Lower leg skin (tissue), 4 donors: ENCODE measurements at regions not wholly inside any gene's neighbourhood (a gene's known extent, or its start where the extent isn't known, plus 50 kb on each side); places are given as distances from the start of the nearest gene placed in this dataset.

Experiments used
- DNase-seq, 2 donors: peaks; one replicate each; pipeline ENCODE4 v3.0.0-alpha.2; 2019; ENCODE audit warnings: low spot score in 2 of 2
- H3K4me3 ChIP-seq: fragments of 200-600 bp; sonication (generic); 2 replicates; pipeline ENCODE4 v1.5.1; 2017; ENCODE audit warnings: mild to moderate bottlenecking, low read depth; ENCODE audit not compliant: poor library complexity, severe bottlenecking
- POLR2A ChIP-seq, 2 donors: fragments of 450-650 bp; IDR thresholded peaks; one replicate each; pipeline ENCODE4 v1.6.1; 2016 to 2017; ENCODE audit warnings: antibody characterized with exemption in 2 of 2, mild to moderate bottlenecking in 1 of 2, moderate library complexity in 1 of 2
- WGBS, 2 donors: methylation state at CpG; one replicate each; pipeline ENCODE4 v1.1.5; 2018; 5-methylcytosine and 5-hydroxymethylcytosine counted together
- intact Hi-C: fragments of 100-400 bp; cut with DNase I; formaldehyde crosslinking; loops from one replicate; pipeline ENCODE4 v1.15.0; 2023; ENCODE audit warnings: low total_unique reads
- TF ChIP-seq, protein P1 (sequence below), 3 donors: fragments of 450-650 bp; IDR thresholded peaks; one replicate each; pipeline ENCODE4 v1.5.1; 2016; ENCODE audit warnings: antibody characterized with exemption in 3 of 3, mild to moderate bottlenecking in 3 of 3, moderate library complexity in 2 of 3

DNA sequence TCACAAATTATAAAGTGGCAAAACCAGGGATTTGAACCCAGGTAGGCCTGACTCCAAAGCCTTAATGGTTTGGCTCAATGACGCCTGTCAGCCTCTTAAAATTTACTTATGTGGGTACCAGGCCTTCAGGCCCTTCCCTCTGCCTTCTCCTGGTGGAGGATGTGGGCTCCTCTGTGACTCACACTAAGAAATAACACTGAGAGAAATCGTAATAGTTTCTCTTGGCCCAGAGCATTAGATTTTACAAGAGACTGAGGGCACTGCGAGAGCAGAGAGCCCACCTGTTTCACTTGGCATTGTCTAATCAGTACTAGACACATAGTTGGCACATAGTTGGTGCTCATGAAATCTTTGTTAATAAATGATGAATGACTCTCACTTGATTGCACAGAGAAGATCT is 505.2 kb downstream of the SHQ1 start:
- intact Hi-C loops, result no loop called here
- WGBS, 2 donors, result 47 to 58% methylated on average over 3 of the region's 3 CpGs
- DNase-seq, result no peak
- TF ChIP-seq, protein P1, sequence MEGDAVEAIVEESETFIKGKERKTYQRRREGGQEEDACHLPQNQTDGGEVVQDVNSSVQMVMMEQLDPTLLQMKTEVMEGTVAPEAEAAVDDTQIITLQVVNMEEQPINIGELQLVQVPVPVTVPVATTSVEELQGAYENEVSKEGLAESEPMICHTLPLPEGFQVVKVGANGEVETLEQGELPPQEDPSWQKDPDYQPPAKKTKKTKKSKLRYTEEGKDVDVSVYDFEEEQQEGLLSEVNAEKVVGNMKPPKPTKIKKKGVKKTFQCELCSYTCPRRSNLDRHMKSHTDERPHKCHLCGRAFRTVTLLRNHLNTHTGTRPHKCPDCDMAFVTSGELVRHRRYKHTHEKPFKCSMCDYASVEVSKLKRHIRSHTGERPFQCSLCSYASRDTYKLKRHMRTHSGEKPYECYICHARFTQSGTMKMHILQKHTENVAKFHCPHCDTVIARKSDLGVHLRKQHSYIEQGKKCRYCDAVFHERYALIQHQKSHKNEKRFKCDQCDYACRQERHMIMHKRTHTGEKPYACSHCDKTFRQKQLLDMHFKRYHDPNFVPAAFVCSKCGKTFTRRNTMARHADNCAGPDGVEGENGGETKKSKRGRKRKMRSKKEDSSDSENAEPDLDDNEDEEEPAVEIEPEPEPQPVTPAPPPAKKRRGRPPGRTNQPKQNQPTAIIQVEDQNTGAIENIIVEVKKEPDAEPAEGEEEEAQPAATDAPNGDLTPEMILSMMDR (IDR thresholded peaks at IDR 0.05), result no peak
- TF ChIP-seq POLR2A (IDR thresholded peaks at IDR 0.05), result no peak
- no peak overlapping the region for H3K4me3 ChIP-seq

DNA sequence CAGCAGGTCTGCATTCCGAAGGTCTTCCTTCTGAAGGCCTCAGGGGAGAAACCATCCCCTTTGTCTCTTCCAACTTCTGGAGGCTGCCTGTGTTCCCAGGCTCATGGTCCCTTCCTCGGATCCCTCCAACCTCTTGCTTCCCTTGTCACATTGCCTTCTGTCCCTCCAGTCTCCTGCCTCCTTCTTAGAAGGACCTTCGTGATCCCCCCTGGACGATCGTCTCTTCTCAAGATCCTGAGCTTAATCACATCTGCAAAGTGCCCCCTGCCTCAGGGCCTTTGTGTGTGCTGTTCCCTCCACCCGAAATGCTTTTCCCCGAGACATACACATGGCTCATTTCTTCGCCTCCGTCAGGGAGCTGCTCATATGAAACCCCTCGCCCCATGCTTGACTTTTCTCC is 505.8 kb downstream of the SHQ1 start:
- intact Hi-C loops, result no loop called here
- TF ChIP-seq POLR2A (IDR thresholded peaks at IDR 0.05), result no peak
- TF ChIP-seq, protein P1 (IDR thresholded peaks at IDR 0.05), result no peak
- peak in 1 of 2 donors; percentile 59 for DNase-seq
- no peak overlapping the region for H3K4me3 ChIP-seq
- 93 to 95% methylated on average over 10 of the region's 10 CpGs for whole genome bisulfite sequencing, 2 donors

DNA sequence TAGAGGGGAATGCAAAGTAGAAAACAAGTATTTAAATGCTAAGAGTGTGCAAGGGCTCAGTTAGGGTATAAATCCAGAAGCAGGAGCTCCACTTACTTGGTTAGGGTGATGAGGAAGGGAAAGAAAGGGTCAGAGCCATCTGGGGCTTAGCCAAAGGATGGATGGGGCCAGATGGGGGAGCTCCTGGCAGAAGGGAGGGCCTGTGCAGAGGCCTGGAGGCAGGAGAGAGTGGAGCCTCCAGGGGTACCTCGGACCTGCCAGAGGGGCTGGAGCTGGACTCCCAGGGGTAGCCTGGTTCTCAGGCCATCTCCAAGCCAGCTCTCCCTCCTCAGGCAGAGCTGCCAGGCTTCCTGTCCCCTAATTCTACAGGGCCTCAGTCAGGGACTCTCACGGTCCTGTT is 506.3 kb downstream of the SHQ1 start:
- TF ChIP-seq, protein P1 (IDR thresholded peaks at IDR 0.05), result no peak
- TF ChIP-seq POLR2A (IDR thresholded peaks at IDR 0.05), result no peak
- 54 to 63% methylated on average over 2 of the region's 2 CpGs for WGBS, 2 donors
- no peak overlapping the region for H3K4me3 ChIP-seq
- intact Hi-C loops, result no loop called here
- peak in 1 of 2 donors; percentile 65 for DNase-seq

DNA sequence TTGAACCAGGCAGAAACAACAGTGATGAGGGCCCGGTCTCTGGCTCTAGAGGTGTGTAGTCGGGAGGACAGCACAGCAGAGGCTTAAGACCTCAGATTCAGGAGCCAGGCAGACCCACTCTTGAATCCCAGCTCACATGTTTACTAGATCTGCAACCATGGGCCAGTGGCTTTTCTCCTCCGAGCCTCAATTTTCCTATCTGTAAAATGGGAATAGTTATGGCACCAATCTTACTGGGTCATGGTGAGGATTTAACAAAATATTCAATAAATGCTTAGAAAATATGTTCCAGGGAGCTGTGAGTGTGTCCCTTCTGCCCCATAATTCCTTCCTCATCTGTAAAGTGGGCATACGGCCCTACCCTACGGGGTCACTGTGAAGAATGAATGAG is 506.9 kb downstream of the SHQ1 start:
- 96% methylated on average over 5 of the region's 5 CpGs for WGBS, 2 donors
- TF ChIP-seq, protein P1 (IDR thresholded peaks at IDR 0.05), result no peak
- TF ChIP-seq POLR2A (IDR thresholded peaks at IDR 0.05), result no peak
- no peak overlapping the region for H3K4me3 ChIP-seq
- intact Hi-C loops, result no loop called here
- DNase-seq, result no peak

DNA sequence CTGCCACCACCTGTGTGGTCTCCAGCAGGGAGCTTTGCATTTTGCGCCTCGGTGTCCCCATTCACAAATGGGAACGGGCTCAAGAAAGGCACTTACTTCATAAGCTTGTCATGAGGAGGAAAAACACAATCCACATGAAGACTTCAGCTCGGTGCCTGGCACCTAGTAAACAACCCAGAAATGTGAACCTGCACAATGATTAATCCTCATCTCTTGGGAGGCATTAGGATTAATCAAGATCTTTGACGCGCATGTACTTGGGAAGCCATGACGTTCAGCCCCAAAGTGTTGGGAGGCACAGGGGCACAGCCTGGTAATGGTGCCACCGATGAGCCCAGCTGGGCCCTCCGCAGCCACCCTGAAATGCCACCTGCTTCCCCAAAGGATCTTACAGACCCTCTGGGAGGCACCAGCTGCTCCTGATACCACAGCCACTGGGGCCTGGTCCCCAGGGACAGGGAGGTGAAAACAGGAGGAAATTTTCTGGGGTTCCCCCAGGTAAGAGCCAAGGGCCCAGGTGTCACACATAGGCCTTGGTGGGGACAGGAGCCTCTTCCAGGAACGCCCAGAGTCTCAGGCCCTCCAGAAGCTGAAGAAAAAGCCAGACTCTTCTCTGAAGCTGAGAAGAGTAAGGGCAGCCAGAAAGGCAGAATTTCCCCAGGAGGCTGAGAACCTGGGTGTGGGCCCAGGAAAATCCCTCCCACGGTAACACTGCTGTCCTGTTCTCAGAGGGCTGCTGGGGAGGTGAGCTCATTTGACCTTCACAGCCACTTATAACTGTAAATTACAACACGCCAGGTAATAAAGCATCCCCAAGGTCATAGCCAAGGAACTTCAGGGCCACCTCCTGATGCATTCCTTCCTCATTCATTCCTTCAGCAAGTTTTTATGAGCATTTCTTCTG is 507.5 kb downstream of the SHQ1 start:
- intact Hi-C loops, result no loop called here
- 78 to 81% methylated on average over 12 of the region's 12 CpGs for WGBS, 2 donors
- H3K4me3 ChIP-seq, result no peak overlapping the region
- TF ChIP-seq POLR2A (IDR thresholded peaks at IDR 0.05), result no peak
- TF ChIP-seq, protein P1 (IDR thresholded peaks at IDR 0.05), result no peak
- DNase-seq, result peak in 1 of 2 donors; percentile 83
